ENCODE measurements at regions not wholly inside any gene's neighbourhood (a gene's known extent, or its start where the extent isn't known, plus 50 kb on each side); places are given as distances from the start of the nearest gene placed in this dataset.

GRCh38 chr3:152538518-152538917 lies 269.8 kb downstream of the MBNL1 start:
- no peak for TF ChIP-seq CTCF (IDR thresholded peaks at IDR 0.05; ENCODE audit: low read length, missing control alignments)
- no peak overlapping the region for H3K4me3 ChIP-seq (replicated peaks; ENCODE audit: low read depth, low read length)
- no peak for DNase-seq (ENCODE audit: low read depth)

GRCh38 chr3:152539191-152539764 lies 270.5 kb downstream of the MBNL1 start:
- no peak for DNase-seq (ENCODE audit: low read depth)
- no peak overlapping the region for H3K4me3 ChIP-seq (replicated peaks; ENCODE audit: low read depth, low read length)
- TF ChIP-seq CTCF (IDR thresholded peaks at IDR 0.05; ENCODE audit: low read length, missing control alignments): peak; percentile 1

GRCh38 chr3:152540120-152540519 lies 271.4 kb downstream of the MBNL1 start:
- no peak for TF ChIP-seq CTCF (IDR thresholded peaks at IDR 0.05; ENCODE audit: low read length, missing control alignments)
- H3K4me3 ChIP-seq (replicated peaks; ENCODE audit: low read depth, low read length): no peak overlapping the region
- DNase-seq (ENCODE audit: low read depth): no peak

GRCh38 chr3:152547153-152547552 lies 278.4 kb downstream of the MBNL1 start:
- DNase-seq (ENCODE audit: low read depth): no peak
- no peak overlapping the region for H3K4me3 ChIP-seq (replicated peaks; ENCODE audit: low read depth, low read length)
- TF ChIP-seq CTCF (IDR thresholded peaks at IDR 0.05; ENCODE audit: low read length, missing control alignments): no peak

GRCh38 chr3:152549263-152549662 lies 280.5 kb downstream of the MBNL1 start:
- H3K4me3 ChIP-seq (replicated peaks; ENCODE audit: low read depth, low read length): no peak overlapping the region
- no peak for DNase-seq (ENCODE audit: low read depth)
- TF ChIP-seq CTCF (IDR thresholded peaks at IDR 0.05; ENCODE audit: low read length, missing control alignments): no peak

- no peak overlapping the region for H3K4me3 ChIP-seq (replicated peaks; ENCODE audit: low read depth, low read length)
- DNase-seq (ENCODE audit: low read depth): no peak
- TF ChIP-seq CTCF (IDR thresholded peaks at IDR 0.05; ENCODE audit: low read length, missing control alignments): no peak
Observed at GRCh38 chr3:152550284-152550683, 281.6 kb downstream of the MBNL1 start.

GRCh38 chr3:152554980-152555379 lies 280.0 kb upstream of the P2RY1 start:
- H3K4me3 ChIP-seq (replicated peaks; ENCODE audit: low read depth, low read length): no peak overlapping the region
- DNase-seq (ENCODE audit: low read depth): peak; percentile 84
- no peak for TF ChIP-seq CTCF (IDR thresholded peaks at IDR 0.05; ENCODE audit: low read length, missing control alignments)

Measured in fibroblast of pulmonary artery (primary cell).